NCI-H2107 (cell line): ENCODE measurements at regions not wholly inside any gene's neighbourhood (a gene's known extent, or its start where the extent isn't known, plus 50 kb on each side); places are given as distances from the start of the nearest gene placed in this dataset.

Source experiments
- DNase-seq: peaks from one replicate; lab custom pipeline; 2025; lab: John Stamatoyannopoulos, UW

DNA sequence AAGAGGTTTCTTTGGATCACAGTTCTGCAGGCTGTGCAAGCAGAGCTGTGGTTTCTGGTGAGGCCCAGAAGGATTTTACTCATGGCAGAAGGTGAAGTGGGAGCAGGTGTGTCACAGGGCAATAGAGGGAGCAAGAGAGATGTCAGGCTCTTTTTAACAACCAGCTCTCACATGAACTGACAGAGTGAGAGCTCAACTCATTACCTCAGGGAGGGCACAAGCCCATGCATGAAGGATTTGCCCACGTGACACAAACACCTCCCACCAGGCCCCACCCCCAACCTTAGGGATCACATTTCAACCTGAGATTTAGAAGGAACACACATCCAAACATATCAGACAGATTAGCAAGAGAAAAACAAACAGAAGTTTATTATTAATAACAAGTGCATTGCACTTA, 470.4 kb downstream of the GALC start:
- no peak for DNase-seq

DNA sequence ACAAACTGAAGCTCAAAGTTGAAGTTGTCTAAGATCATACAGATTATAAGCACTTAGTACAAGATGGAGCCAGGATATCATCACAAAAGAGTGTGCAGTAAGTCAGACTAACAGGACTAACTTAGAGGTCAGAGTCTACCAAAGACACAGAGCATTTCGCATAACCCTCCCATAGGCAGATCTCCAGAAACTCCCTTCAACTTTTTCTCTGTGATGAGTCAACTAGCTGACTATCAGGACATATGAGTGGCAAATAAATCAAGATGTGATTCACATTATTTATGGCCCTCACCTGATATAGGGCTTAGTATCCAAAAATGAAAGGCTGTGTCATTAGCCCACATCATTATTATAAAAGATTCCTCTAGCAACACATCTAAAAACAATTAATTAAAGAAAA, 484.6 kb downstream of the GALC start:
- no peak for DNase-seq

DNA sequence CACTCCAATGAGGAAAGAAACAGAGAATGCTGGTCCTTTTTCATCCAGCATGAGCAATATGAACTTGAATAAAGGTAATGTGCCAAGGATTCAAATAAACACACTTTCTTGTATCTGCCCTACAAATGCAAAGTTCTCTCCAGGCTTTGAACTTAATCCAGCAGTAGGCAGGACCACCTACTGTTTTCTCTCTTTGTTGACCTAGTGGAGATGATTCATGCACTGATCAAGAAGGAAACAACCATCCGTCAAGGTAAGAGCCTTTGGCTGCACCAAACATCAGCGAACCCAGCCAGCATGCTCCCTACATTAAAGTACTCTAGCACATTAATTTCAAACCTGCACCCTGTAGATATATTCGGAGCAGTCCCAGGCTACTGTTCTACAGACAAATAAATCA, 489.3 kb downstream of the GALC start:
- DNase-seq, result no peak

GRCh38 chr14:87497301-87497700, 495.7 kb downstream of the GALC start:
- DNase-seq, result no peak

- no peak for DNase-seq
These were observed 499.0 kb downstream of the GALC start for GRCh38 chr14:87494010-87494409.

GRCh38 chr14:87492561-87492960, 500.4 kb downstream of the GALC start:
- no peak for DNase-seq

- DNase-seq, result no peak
These were observed 501.2 kb downstream of the GALC start for GRCh38 chr14:87491816-87492215.

GRCh38 chr14:87489196-87489819, 503.7 kb downstream of the GALC start:
- DNase-seq, result no peak

- DNase-seq, result no peak
These were observed 509.4 kb downstream of the GALC start for GRCh38 chr14:87483271-87484260.

DNA sequence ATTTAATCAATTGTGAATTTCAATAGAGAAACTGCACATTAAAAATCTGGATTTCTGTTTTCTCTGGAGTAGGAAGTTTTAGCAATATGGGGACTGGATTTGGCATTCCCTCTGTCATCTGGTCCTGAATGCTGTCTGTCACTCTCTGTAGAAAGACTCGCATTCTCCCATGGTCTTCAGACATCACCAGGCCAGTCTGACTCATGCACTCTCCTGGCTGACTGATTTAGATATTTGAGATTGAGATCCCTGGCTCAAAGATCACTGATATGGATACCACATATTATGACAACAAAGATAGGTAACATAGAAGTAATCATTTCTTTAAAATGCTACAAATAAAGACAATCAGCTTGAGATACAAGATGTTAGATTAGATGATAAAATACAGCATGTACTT, 524.5 kb downstream of the GALC start:
- no peak for DNase-seq

DNA sequence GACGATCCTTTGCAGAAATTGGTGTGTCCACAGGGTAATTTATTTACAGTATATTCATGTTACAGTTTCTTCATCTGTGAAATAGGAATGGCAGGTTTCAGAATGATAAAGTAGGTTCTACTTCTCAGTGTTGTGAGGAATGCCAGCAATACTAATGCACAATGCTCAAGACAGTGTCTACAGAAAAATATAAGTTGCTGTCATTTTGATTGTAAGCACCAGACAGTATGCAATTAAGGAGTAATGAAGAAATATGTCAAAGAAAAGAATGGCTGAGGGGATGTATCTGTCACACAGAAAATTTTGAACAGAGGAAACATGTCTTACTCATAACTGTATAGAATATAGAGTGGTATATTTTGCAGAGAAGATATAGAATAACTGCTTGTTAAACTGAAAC, 525.4 kb downstream of the GALC start:
- DNase-seq, result no peak

DNA sequence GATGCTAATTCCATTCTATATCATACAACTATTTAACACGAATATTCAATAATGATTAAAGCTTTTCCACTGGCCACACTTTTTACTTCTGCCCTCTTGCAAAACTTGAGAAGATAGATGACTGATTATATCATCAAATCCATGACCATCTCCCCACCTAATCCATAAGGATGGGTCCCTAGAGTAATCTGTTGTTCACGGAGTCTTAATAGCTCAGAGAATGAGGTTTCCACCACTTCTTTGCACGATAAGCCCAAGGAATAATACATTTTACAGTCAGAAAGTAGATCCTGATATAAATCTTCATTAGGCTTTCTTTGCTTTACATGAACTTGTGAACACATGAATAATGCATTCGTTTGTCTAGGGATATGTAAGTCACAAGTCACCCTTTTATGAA, 527.2 kb downstream of the GALC start:
- no peak for DNase-seq

DNA sequence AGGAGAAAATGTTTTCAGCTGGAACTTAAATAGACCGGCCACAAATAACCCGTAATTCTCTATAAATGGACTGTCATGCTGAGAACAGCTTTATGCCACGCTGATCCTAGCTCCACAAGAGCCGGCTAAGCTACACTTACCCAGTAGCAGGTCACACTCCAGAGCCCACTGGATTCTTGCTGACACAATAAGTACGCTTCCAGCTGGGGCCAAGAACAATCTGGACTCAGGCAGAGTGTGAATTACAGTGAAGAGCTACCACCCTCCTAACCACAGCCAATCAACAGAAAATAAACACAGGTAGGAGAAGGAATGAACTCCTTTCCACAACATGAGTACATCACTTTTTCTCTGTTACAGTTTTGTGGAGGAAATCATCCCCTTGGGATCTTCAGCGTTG, 531.3 kb downstream of the GALC start:
- DNase-seq, result no peak

DNA sequence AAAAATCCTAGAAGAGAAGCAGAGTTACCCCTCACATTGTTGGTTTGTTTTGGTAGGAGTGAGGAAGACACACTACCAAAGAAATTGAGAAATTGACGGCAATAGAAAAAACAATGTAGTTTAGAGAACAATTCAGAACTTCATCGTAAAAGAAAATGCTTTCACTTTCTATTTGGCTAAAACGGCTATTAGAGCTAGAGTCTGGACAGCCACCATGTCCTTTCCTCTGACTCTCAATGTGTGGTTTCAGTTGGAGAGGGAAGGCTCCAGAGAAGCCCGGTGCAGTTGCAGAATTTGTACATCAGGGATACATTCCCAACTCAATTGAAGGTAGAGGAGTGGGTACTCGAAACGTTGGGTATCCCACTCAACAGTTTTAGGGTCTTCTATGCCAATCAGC, 535.3 kb downstream of the GALC start:
- no peak for DNase-seq

DNA sequence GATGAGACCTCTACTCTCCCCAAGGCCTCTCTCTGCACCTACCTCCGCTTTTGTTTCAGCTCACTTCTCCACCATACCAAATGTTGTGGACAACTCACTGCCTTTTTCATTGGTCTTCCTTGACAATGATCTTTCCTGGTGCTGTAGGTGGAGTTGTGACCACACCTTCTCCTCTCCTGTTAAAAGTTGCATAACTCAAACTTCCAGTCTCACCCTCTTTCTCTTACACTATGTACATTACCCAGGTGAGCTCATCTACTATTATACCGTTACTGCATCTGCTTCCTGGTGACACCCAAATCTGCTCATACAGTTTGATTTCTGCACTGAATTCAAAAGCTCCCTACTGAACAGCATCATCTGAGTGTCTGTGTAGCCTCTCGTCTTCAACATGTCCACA, 542.8 kb downstream of the GALC start:
- no peak for DNase-seq

GRCh38 chr14:87449016-87449415, 544.0 kb downstream of the GALC start:
- no peak for DNase-seq

DNA sequence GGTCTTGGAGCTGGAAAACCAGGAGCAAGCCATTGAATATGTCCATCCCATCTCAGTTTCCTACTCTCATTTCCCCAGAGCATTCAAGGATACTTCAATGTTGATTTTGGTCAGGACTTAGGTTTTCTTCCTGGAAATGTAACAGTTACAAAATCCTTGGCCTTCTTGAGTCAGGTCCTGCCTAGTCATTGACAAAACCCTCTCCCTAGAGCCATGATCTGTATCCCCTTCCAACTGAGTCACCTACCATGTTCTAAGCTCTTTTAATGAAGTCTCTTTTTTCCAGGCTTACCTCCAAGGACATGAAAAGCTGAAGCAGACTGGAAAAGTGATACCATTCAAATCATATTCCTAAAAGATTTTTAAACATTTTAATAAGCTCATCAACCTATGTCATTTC, 549.2 kb downstream of the GALC start:
- no peak for DNase-seq

GRCh38 chr14:87443039-87443438, 549.9 kb downstream of the GALC start:
- no peak for DNase-seq

GRCh38 chr14:87437158-87437557, 555.8 kb downstream of the GALC start:
- no peak for DNase-seq

DNA sequence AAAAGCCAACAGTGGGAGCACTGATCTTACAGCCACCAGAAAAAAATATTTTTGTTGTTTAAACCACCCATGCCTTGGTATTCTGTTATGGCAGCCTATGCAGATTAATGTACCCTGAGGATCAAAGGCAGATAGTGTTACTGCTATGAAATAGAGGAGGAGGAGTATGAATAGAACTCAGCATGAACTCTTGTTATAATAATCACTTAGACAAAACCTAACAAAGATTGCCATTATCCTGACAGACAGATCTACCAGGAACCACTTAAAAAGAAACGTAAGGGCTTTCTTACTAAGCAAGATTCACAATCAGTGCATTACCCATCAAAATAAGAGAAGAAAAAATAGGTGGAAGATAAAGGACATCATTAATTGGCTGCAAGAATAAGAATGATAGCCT, 558.3 kb downstream of the GALC start:
- no peak for DNase-seq

DNA sequence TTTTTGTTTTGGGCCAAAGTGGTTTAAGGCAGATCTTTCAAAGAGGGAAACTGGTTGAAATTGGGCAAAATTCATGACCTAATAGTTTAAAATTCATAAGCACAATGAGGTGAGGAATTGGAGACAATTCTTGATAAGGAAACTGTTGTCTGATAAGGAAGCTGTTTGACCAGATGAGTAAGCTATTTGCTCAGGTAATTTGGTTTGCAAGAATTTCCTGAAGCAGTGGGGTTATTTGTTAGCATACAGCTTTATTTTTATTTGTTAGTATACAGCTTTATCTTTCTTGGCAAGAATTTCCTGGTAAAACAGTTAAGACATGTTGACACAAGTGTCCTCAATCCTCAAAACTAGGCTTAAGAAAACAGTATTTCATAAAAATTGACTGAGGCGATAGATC, 559.0 kb downstream of the GALC start:
- DNase-seq, result no peak

DNA sequence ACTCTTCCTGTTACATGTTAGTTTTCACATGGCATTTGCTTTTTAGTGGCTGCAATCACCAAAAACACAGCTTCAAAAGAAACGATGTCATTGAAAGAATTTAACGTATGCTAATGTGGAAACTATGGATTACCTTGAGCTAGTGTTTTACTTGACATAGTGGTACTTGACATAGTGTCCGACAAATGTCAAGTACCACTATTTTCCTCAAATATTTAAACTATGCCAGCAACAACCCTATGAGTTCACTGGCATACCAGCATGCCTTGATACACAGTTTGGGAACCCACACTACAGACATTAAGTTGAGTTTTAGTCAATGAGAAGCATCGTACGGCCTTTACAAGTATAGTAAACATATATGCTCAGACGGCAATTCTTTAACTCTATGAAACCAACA, 560.3 kb downstream of the GALC start:
- no peak for DNase-seq

DNA sequence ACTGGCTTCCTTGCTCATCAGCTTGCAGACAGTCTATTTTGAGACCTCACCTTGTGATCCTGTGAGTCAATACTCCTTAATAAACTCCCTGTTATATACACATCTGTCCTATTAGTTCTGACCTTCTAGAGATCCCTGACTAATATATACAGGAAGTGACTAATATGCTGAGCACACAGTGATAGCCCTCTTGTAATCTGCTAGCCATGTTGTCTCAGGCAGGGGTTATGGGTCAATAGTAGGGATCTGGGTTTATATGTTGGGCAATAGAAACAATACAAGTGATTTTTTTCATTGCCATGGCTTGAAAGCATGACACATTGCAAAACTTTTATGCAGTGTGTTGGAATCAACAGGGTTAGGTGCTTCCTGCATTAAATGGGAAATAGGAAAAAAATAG, 562.2 kb downstream of the GALC start:
- DNase-seq, result no peak

DNA sequence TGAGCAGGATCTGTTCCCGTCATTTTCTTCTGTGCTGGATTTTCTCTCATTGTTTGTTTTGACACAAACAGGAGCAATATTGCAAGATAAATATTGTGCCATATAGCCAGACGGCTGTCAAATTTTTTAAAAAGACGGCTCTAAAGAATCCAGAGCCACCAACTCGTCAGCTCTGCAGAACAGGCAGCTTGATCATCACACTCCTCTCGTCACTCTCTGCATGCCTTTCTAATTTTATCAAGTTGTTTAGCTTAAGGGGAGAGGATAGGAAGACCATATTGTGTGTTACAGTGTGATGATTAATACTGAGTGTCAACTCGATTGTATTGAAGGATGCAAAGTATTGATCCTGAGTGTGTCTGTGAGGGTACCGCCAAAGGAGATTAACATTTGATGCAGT, 562.8 kb downstream of the GALC start:
- DNase-seq, result no peak
